ENCODE measurements at regions not wholly inside any gene's neighbourhood (a gene's known extent, or its start where the extent isn't known, plus 50 kb on each side); places are given as distances from the start of the nearest gene placed in this dataset.

DNA sequence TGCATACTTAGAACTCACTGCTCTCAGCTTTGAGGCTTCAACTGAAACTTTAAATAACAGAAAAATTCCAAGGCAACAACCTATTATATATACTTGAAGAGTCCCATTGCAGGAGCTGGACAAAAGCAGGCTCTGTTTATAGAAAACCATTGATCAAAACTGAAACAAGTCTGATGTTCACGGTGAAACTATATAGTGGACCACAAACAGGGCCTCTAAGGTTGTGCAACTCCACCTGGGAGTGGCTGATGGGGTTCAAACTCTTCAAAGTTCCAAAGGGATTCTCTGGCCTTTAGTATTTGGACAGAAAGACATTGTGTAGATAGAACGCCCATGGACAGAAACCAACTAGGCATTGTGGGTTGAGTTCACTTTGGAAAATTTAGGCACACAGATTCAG, 140.3 kb downstream of the ZC3H11B start:
- H3K36me3 ChIP-seq (ENCODE audit: control insufficient read depth in 2 of 4, insufficient read depth in 4 of 4, low read length in 3 of 4), result no peaks in the 10 kb centered on the region
- no peak overlapping the region for H4K8ac ChIP-seq (ENCODE audit: extremely low read depth, insufficient read depth, low read length)
- no peaks in the 10 kb centered on the region for H3K4me1 ChIP-seq (replicated peaks in 1 of 4; ENCODE audit: control insufficient read depth in 3 of 4, insufficient read depth in 4 of 4, low read length in 3 of 4)
- DNase-seq (ENCODE audit: low read depth in 1 of 2, low spot score in 2 of 2) (no peak), FAIRE-seq (no peak)
- H3K23me2 ChIP-seq (ENCODE audit: low read depth, low read length), result no peaks in the 10 kb centered on the region
- no peaks in the 10 kb centered on the region for H3K79me2 ChIP-seq (ENCODE audit: control insufficient read depth in 1 of 2, insufficient read depth in 2 of 2, low read length in 2 of 2)
- H3K27me3 ChIP-seq (replicated peaks in 1 of 4; ENCODE audit: control insufficient read depth in 3 of 4, extremely low read depth in 1 of 4, insufficient read depth in 3 of 4, low read length in 3 of 4), result no peaks in the 10 kb centered on the region
- H2BK15ac ChIP-seq (ENCODE audit: low read length), result no peak overlapping the region
- H2BK5ac ChIP-seq (ENCODE audit: low read depth, low read length), result no peak overlapping the region
- H2BK12ac ChIP-seq (ENCODE audit: low read depth, low read length), result no peak overlapping the region
- ChIA-PET CTCF (ENCODE audit: partially characterized antibody) (no interaction called here), POLR2A (ENCODE audit: partially characterized antibody) (no interaction called here)
- no peak overlapping the region for H3K27ac ChIP-seq (ENCODE audit: low read depth, low read length)
- no peak overlapping the region for H3K4me2 ChIP-seq (ENCODE audit: insufficient read depth in 1 of 2, low read depth in 2 of 2, low read length in 2 of 2)
- no peak overlapping the region for H3K4me3 ChIP-seq (ENCODE audit: extremely low read depth in 1 of 4, insufficient read depth in 2 of 4, low read depth in 3 of 4, low read length in 4 of 4)
- no peak overlapping the region for H3K23ac ChIP-seq (ENCODE audit: insufficient read length)
- no peak overlapping the region for H3K56ac ChIP-seq (replicated peaks; ENCODE audit: insufficient read length, low read depth, low read length)
- H2BK20ac ChIP-seq (ENCODE audit: low read length), result no peak overlapping the region
- no peak overlapping the region for H2AK5ac ChIP-seq (ENCODE audit: low read depth, low read length)
- H3K14ac ChIP-seq (ENCODE audit: insufficient read length), result no peak overlapping the region
- H3K4ac ChIP-seq (replicated peaks; ENCODE audit: insufficient read length, low read depth, low read length), result no peak overlapping the region
- no peaks in the 10 kb centered on the region for H3K79me1 ChIP-seq (ENCODE audit: low read depth, low read length)
- H4K5ac ChIP-seq (ENCODE audit: insufficient read length, low read depth, low read length), result no peak overlapping the region
- no peaks in the 10 kb centered on the region for H3K9me3 ChIP-seq (ENCODE audit: insufficient read depth in 2 of 2, low read depth in 1 of 2, low read length in 1 of 2)
- no peak overlapping the region for H2AFZ ChIP-seq (ENCODE audit: low read length)
- WGBS, 2 experiments (ENCODE audit: extremely low coverage in 1 of 2, insufficient coverage in 1 of 2, insufficient read length in 1 of 2, insufficient replicate concordance in 2 of 2, low coverage in 1 of 2, low lambda C conversion rate in 2 of 2, missing lambda C conversion rate in 1 of 2), result 96% methylated on average over 2 of the region's 2 CpGs; no CpG with 5 or more reads in 1 of the 2 experiments
- no peaks in the 10 kb centered on the region for H4K20me1 ChIP-seq (replicated peaks in 1 of 2; ENCODE audit: control insufficient read depth in 1 of 2, insufficient read depth in 2 of 2, low read length in 2 of 2)
- H4K91ac ChIP-seq (replicated peaks; ENCODE audit: insufficient read length, low read length), result no peak overlapping the region
- no peak overlapping the region for H2BK120ac ChIP-seq (replicated peaks; ENCODE audit: low read depth, low read length)
- no peak overlapping the region for H3K9ac ChIP-seq (replicated peaks in 1 of 4; ENCODE audit: extremely low read depth in 1 of 4, low read depth in 3 of 4, low read length in 3 of 4)
- no peak overlapping the region for H3K18ac ChIP-seq (ENCODE audit: extremely low read depth, low read length)
- no peak for TF ChIP-seq GTF2F1 (IDR thresholded peaks at IDR 0.05; ENCODE audit: borderline replicate concordance, low read depth, low read length)
- no peak for TF ChIP-seq HDAC2 (IDR thresholded peaks at IDR 0.05; ENCODE audit: borderline replicate concordance in 1 of 2, low read depth in 2 of 2, low read length in 2 of 2)
- TF ChIP-seq KDM5A (IDR thresholded peaks at IDR 0.05; ENCODE audit: low read length), result no peak
- TF ChIP-seq JUN (IDR thresholded peaks at IDR 0.05; ENCODE audit: low read depth, low read length), result no peak
- TF ChIP-seq CHD2 (IDR thresholded peaks at IDR 0.05; ENCODE audit: low read length), result no peak
- TF ChIP-seq POLR2AphosphoS5 (IDR thresholded peaks at IDR 0.05; ENCODE audit: low read depth, low read length), result no peak
- no peak for TF ChIP-seq ZNF274 (IDR thresholded peaks at IDR 0.05; ENCODE audit: borderline replicate concordance, extremely low read depth, low read length)
- TF ChIP-seq RBBP5 (IDR thresholded peaks at IDR 0.05; ENCODE audit: borderline replicate concordance, low read depth, low read length), result no peak
